Liver (tissue), 8 donors: ENCODE measurements at regions not wholly inside any gene's neighbourhood (a gene's known extent, or its start where the extent isn't known, plus 50 kb on each side); places are given as distances from the start of the nearest gene placed in this dataset.

Experiments used
- DNase-seq: peaks from one replicate; pipeline ENCODE4 v3.0.0-alpha.2; 2017; ENCODE audit warnings: low spot score
- H3K27ac ChIP-seq, 2 donors: one replicate each; pipeline ENCODE4 v1.7.0; 2013; ENCODE audit warnings: inconsistent platforms in 2 of 2, low read length in 2 of 2, control low read depth in 1 of 2, low read depth in 1 of 2, mild to moderate bottlenecking in 1 of 2
- H3K27me3 ChIP-seq, 4 donors: one replicate each; pipeline versions ENCODE4 v1.6.1 to v1.7.0; 2013; ENCODE audit warnings: low read length in 3 of 4, inconsistent platforms in 1 of 4, mild to moderate bottlenecking in 1 of 4, moderate library complexity in 1 of 4; ENCODE audit not compliant: control insufficient read depth in 4 of 4, insufficient read depth in 4 of 4
- H3K36me3 ChIP-seq, 4 donors: one replicate each; pipeline versions ENCODE4 v1.6.1 to v1.7.0; 2013; ENCODE audit warnings: low read length in 3 of 4, mild to moderate bottlenecking in 3 of 4, low read depth in 1 of 4, moderate library complexity in 1 of 4; ENCODE audit not compliant: control insufficient read depth in 4 of 4, insufficient read depth in 3 of 4
- H3K4me1 ChIP-seq, 4 donors: one replicate each; pipeline versions ENCODE4 v1.6.1 to v1.7.0; 2013; ENCODE audit warnings: low read length in 3 of 4, mild to moderate bottlenecking in 3 of 4, moderate library complexity in 1 of 4; ENCODE audit not compliant: control insufficient read depth in 4 of 4, insufficient read depth in 4 of 4
- H3K4me3 ChIP-seq, 3 donors: one replicate each; pipeline versions ENCODE4 v1.6.1 to v1.7.0; 2013; ENCODE audit warnings: low read length in 3 of 3, control low read depth in 1 of 3, low read depth in 1 of 3, mild to moderate bottlenecking in 1 of 3
- H3K9ac ChIP-seq, 2 donors: one replicate each; pipeline ENCODE4 v1.7.0; 2013; ENCODE audit warnings: low read length in 2 of 2, mild to moderate bottlenecking in 2 of 2, moderate library complexity in 2 of 2, control low read depth in 1 of 2, low read depth in 1 of 2
- H3K9me3 ChIP-seq, 4 donors: one replicate each; pipeline versions ENCODE4 v1.6.1 to v1.7.0; 2013; ENCODE audit warnings: low read length in 3 of 4; ENCODE audit not compliant: control insufficient read depth in 4 of 4
- CTCF ChIP-seq: fragments of 150-350 bp; IDR thresholded peaks from 2 replicates; pipeline ENCODE4 v1.5.1; 2017; ENCODE audit warnings: improper control_type of control experiment, low read depth, low read length; ENCODE audit not compliant: missing input control
- EGR1 ChIP-seq, 2 donors: IDR thresholded peaks; 2 replicates each; pipeline ENCODE4 v1.6.1; 2016 to 2018; ENCODE audit warnings: antibody characterized with exemption in 2 of 2, low read depth in 2 of 2
- FOXA2 ChIP-seq: IDR thresholded peaks from 2 replicates; pipeline ENCODE4 v1.6.1; 2016; ENCODE audit warnings: antibody characterized with exemption
- GABPA ChIP-seq, 2 donors: IDR thresholded peaks in 1 of 2; conservative IDR thresholded peaks in 1 of 2; 2 replicates each; pipeline ENCODE4 v1.6.1; 2016; ENCODE audit warnings: antibody characterized with exemption in 2 of 2, mild to moderate bottlenecking in 1 of 2, moderate library complexity in 1 of 2
- JUND ChIP-seq, 2 donors: IDR thresholded peaks; 2 replicates each; pipeline ENCODE4 v1.6.1; 2016; ENCODE audit warnings: antibody characterized with exemption in 2 of 2
- NR2F2 ChIP-seq: IDR thresholded peaks from 2 replicates; pipeline ENCODE4 v1.6.1; 2016; ENCODE audit warnings: antibody characterized with exemption
- RAD21 ChIP-seq, 2 donors: IDR thresholded peaks; 2 replicates each; pipeline ENCODE4 v1.6.1; 2016; ENCODE audit warnings: antibody characterized with exemption in 2 of 2, mild to moderate bottlenecking in 2 of 2
- REST ChIP-seq: IDR thresholded peaks from 2 replicates; pipeline ENCODE4 v1.6.1; 2016; ENCODE audit warnings: antibody characterized with exemption, mild to moderate bottlenecking
- SP1 ChIP-seq: IDR thresholded peaks from 2 replicates; pipeline ENCODE4 v1.6.1; 2018; ENCODE audit warnings: antibody characterized with exemption, mild to moderate bottlenecking
- WGBS: extraction: QIAGEN DNeasy Blood & Tissue Kit; methylation state at CpG from one replicate; pipeline ENCODE4 v1.1.7; 2013; 5-methylcytosine and 5-hydroxymethylcytosine counted together
- donor health status: healthy.
- donor health status: healthy.
- donor health status: healthy.
- donor health status: healthy.
- donor health status: healthy.

GRCh38 chr16:6143020-6143419, 1045.4 kb upstream of the EEF2KMT start (continued):
- TF ChIP-seq REST (no peak), RAD21 (IDR thresholded peaks at IDR 0.05) (no peak)

GRCh38 chr16:6133009-6133557, 1035.5 kb upstream of the EEF2KMT start:
- H3K4me1 ChIP-seq = no peaks in the 10 kb centered on the region
- 66% methylated on average over 6 of the region's 6 CpGs for WGBS
- no peak for TF ChIP-seq JUND (IDR thresholded peaks at IDR 0.05)
- TF ChIP-seq EGR1 (IDR thresholded peaks at IDR 0.05; ENCODE audit: low read depth in 2 of 2) = no peak
- DNase-seq = no peak
- no peaks in the 10 kb centered on the region for H3K27me3 ChIP-seq
- no peak overlapping the region for H3K27ac ChIP-seq
- no peak overlapping the region for H3K4me3 ChIP-seq
- no peak overlapping the region for H3K9ac ChIP-seq
- peaks cover 0 to 5% (median 0%) of the 10 kb centered on the region in 4 donors for H3K9me3 ChIP-seq
- no peaks in the 10 kb centered on the region for H3K36me3 ChIP-seq

- H3K27ac ChIP-seq = no peak overlapping the region
- H3K4me3 ChIP-seq = no peak overlapping the region
- TF ChIP-seq GABPA (IDR thresholded peaks at IDR 0.05 in 1 of 2, conservative IDR thresholded peaks at IDR 0.05 in 1 of 2) (no peak), SP1 (no peak)
- no peaks in the 10 kb centered on the region for H3K36me3 ChIP-seq
- H3K9ac ChIP-seq = no peak overlapping the region
- no peaks in the 10 kb centered on the region for H3K27me3 ChIP-seq
- H3K4me1 ChIP-seq = no peaks in the 10 kb centered on the region
- H3K9me3 ChIP-seq = peaks cover 0 to 5% (median 0%) of the 10 kb centered on the region in 4 donors
- no peak for DNase-seq
- 69% methylated on average over 6 of the region's 6 CpGs for WGBS
These were observed 1034.5 kb upstream of the EEF2KMT start for GRCh38 chr16:6132121-6132520.

- no peak overlapping the region for H3K27ac ChIP-seq
- DNase-seq = no peak
- no peaks in the 10 kb centered on the region for H3K36me3 ChIP-seq
- peaks cover 0 to 5% (median 0%) of the 10 kb centered on the region in 4 donors for H3K9me3 ChIP-seq
- 60% methylated on average over 5 of the region's 5 CpGs for WGBS
- TF ChIP-seq FOXA2 = no peak
- no peak for TF ChIP-seq NR2F2
- TF ChIP-seq CTCF = no peak
- no peak overlapping the region for H3K9ac ChIP-seq
- H3K4me3 ChIP-seq = no peak overlapping the region
- no peaks in the 10 kb centered on the region for H3K4me1 ChIP-seq
- H3K27me3 ChIP-seq = no peaks in the 10 kb centered on the region
These were observed 1034.0 kb upstream of the EEF2KMT start for GRCh38 chr16:6131526-6132050.
